ENCODE measurements at regions not wholly inside any gene's neighbourhood (a gene's known extent, or its start where the extent isn't known, plus 50 kb on each side); places are given as distances from the start of the nearest gene placed in this dataset.

GRCh38 chr16:80046848-80047247 is 446.3 kb upstream of the MAF start:
- POLR2A ChIA-PET: no interaction called here
- Mint-ChIP-seq H3K9me3 (0 out of 2 replicates have a peak, but pooled peaks cover 6% of the 10 kb centered on the region), H3K4me1 (peaks cover 7% of the 10 kb centered on the region; the same call in 1 of the 2 replicates), H3K4me3 (no peak overlapping the region), H3K27me3 (ENCODE audit: low read depth) (no peaks in the 10 kb centered on the region), H3K27ac (no peak overlapping the region; the same call in 1 of the 2 replicates), H3K36me3 (no peaks in the 10 kb centered on the region)
- CTCF ChIA-PET: no interaction called here
- ATAC-seq (no peak), DNase-seq (ENCODE audit: low spot score) (no peak)
- TF ChIP-seq PRDM15 (CRISPR knock-in tag; IDR thresholded peaks at IDR 0.05) (no peak), RORB (CRISPR knock-in tag; IDR thresholded peaks at IDR 0.05) (no peak), NR2C2 (CRISPR knock-in tag; IDR thresholded peaks at IDR 0.05) (no peak), ZNF232 (CRISPR knock-in tag; IDR thresholded peaks at IDR 0.05) (no peak), FOXP1 (CRISPR knock-in tag; IDR thresholded peaks at IDR 0.05; ENCODE audit: borderline replicate concordance) (no peak), GRHL2 (CRISPR knock-in tag; IDR thresholded peaks at IDR 0.05; ENCODE audit: insufficient replicate concordance, severe bottlenecking) (no peak), NR3C1 (CRISPR knock-in tag; conservative IDR thresholded peaks at IDR 0.05; ENCODE audit: low read depth) (no peak), ZNF219 (CRISPR knock-in tag; IDR thresholded peaks at IDR 0.05; ENCODE audit: borderline replicate concordance) (no peak), ATF1 (CRISPR knock-in tag; IDR thresholded peaks at IDR 0.05) (no peak)

- ATAC-seq (no peak), DNase-seq (ENCODE audit: low spot score) (no peak)
- H3K27me3 Mint-ChIP-seq (ENCODE audit: low read depth): no peaks in the 10 kb centered on the region
- CTCF ChIA-PET: interaction anchor here (1.0 kb wide), 1 partner anchor 38 kb away, joined by 3 read pairs; no protein-coding TSS in a partner anchor
- H3K4me3 Mint-ChIP-seq: no peak overlapping the region
- H3K27ac Mint-ChIP-seq: no peak overlapping the region
- H3K36me3 Mint-ChIP-seq: no peaks in the 10 kb centered on the region
- 0 out of 2 replicates have a peak, but pooled peaks cover 6% of the 10 kb centered on the region for H3K9me3 Mint-ChIP-seq
- POLR2A ChIA-PET: no interaction called here
- peaks cover 7% of the 10 kb centered on the region; the same call in 1 of the 2 replicates for H3K4me1 Mint-ChIP-seq
- TF ChIP-seq TP53 (CRISPR knock-in tag; IDR thresholded peaks at IDR 0.05) (no peak), NR3C1 (CRISPR knock-in tag; conservative IDR thresholded peaks at IDR 0.05; ENCODE audit: low read depth) (no peak), PRDM15 (CRISPR knock-in tag; IDR thresholded peaks at IDR 0.05) (no peak), ESRRA (CRISPR knock-in tag; IDR thresholded peaks at IDR 0.05; ENCODE audit: borderline replicate concordance) (no peak), ZNF532 (CRISPR knock-in tag; IDR thresholded peaks at IDR 0.05; ENCODE audit: borderline replicate concordance) (no peak), RORB (CRISPR knock-in tag; IDR thresholded peaks at IDR 0.05) (no peak), ZSCAN18 (CRISPR knock-in tag; IDR thresholded peaks at IDR 0.05) (no peak), ZNF396 (CRISPR knock-in tag; IDR thresholded peaks at IDR 0.05; ENCODE audit: borderline replicate concordance) (no peak), CREB1 (CRISPR knock-in tag; IDR thresholded peaks at IDR 0.05) (no peak), MAX (CRISPR knock-in tag; IDR thresholded peaks at IDR 0.05) (no peak), IRF2 (CRISPR knock-in tag; IDR thresholded peaks at IDR 0.05; ENCODE audit: borderline replicate concordance, low read depth) (no peak), NFATC4 (CRISPR knock-in tag; IDR thresholded peaks at IDR 0.05) (no peak), ZNF425 (CRISPR knock-in tag; conservative IDR thresholded peaks at IDR 0.05) (no peak)
Measured at GRCh38 chr16:80046261-80046660, 445.7 kb upstream of the MAF start.

Measured in WTC11 (cell line).